Kidney (tissue), 13 donors: ENCODE measurements at regions not wholly inside any gene's neighbourhood (a gene's known extent, or its start where the extent isn't known, plus 50 kb on each side); places are given as distances from the start of the nearest gene placed in this dataset.
"Not testable (repeated sequence)": the region's sequence is repeated elsewhere in the genome, so short reads cannot be mapped to it uniquely, and the experiment has no call there.

Source experiments
- DNase-seq, 5 donors: peaks; one replicate each; pipeline ENCODE4 v3.0.0-alpha.2; 2013 to 2020
- FAIRE-seq: peaks from 2 replicates; lab custom pipeline; 2012; peaks lifted over from hg19 to GRCh38; lab: Jason Lieb, UNC
- H3K27ac ChIP-seq, 2 donors: one replicate each; pipeline ENCODE4 v1.7.0; 2013; ENCODE audit warnings: low read depth in 2 of 2, low read length in 2 of 2, inconsistent platforms in 1 of 2
- H3K27me3 ChIP-seq: one replicate; pipeline ENCODE4 v1.7.1; 2013; ENCODE audit warnings: low read length, inconsistent platforms; ENCODE audit not compliant: control insufficient read depth, insufficient read depth
- H3K36me3 ChIP-seq, 3 donors: one replicate each; pipeline versions ENCODE4 v1.7.0 to v1.7.1; 2013; ENCODE audit warnings: low read length in 3 of 3, control low read depth in 1 of 3, inconsistent platforms in 1 of 3; ENCODE audit not compliant: insufficient read depth in 3 of 3, control insufficient read depth in 2 of 3
- H3K4me1 ChIP-seq, 3 donors: one replicate each; pipeline versions ENCODE4 v1.7.0 to v1.7.1; 2013; ENCODE audit warnings: low read length in 3 of 3, inconsistent platforms in 1 of 3, low read depth in 1 of 3; ENCODE audit not compliant: control insufficient read depth in 2 of 3, insufficient read depth in 2 of 3
- H3K4me3 ChIP-seq, 3 donors: one replicate each; pipeline versions ENCODE4 v1.7.0 to v1.8.1; 2013; ENCODE audit warnings: low read length in 3 of 3, control low read depth in 1 of 3, inconsistent platforms in 1 of 3
- H3K9ac ChIP-seq, 3 donors: one replicate each; pipeline versions ENCODE4 v1.7.0 to v1.7.1; 2013; ENCODE audit warnings: low read length in 3 of 3, control low read depth in 1 of 3, inconsistent platforms in 1 of 3
- H3K9me3 ChIP-seq, 3 donors: one replicate each; pipeline versions ENCODE4 v1.7.0 to v1.7.1; 2013; ENCODE audit warnings: low read length in 3 of 3, control low read depth in 1 of 3, inconsistent platforms in 1 of 3; ENCODE audit not compliant: control insufficient read depth in 2 of 3, insufficient read depth in 1 of 3
- intact Hi-C: fragments of 100-400 bp; cut with DNase I; formaldehyde crosslinking; loops from one replicate; pipeline ENCODE4 v1.11.1; 2022
- TF ChIP-seq, protein P1 (sequence below): IDR thresholded peaks from 3 replicates; pipeline ENCODE4 v1.5.1; 2012; ENCODE audit warnings: mild to moderate bottlenecking, moderate library complexity, borderline replicate concordance; ENCODE audit not compliant: insufficient read depth; ENCODE audit errors: extremely low read depth
- donor health status: control.
- donor health status: control.
- donor health status: control.
- donor health status: control.
- donor health status: control.
- donor health status: DM: yes; HTN: yes; CAD: no.
- donor health status: Normal renal cell carcinoma (clear cell type).

- Histone ChIP-seq H3K27me3 (no peaks in the 10 kb centered on the region), H3K36me3 (no peaks in the 10 kb centered on the region), H3K9me3 (no peaks in the 10 kb centered on the region), H3K4me1 (no peaks in the 10 kb centered on the region), H3K9ac (no peak overlapping the region), H3K4me3 (no peak overlapping the region), H3K27ac (no peak overlapping the region)
- intact Hi-C loops: no loop called here
- DNase-seq (no peak), FAIRE-seq (no peak)
- TF ChIP-seq, protein P1, sequence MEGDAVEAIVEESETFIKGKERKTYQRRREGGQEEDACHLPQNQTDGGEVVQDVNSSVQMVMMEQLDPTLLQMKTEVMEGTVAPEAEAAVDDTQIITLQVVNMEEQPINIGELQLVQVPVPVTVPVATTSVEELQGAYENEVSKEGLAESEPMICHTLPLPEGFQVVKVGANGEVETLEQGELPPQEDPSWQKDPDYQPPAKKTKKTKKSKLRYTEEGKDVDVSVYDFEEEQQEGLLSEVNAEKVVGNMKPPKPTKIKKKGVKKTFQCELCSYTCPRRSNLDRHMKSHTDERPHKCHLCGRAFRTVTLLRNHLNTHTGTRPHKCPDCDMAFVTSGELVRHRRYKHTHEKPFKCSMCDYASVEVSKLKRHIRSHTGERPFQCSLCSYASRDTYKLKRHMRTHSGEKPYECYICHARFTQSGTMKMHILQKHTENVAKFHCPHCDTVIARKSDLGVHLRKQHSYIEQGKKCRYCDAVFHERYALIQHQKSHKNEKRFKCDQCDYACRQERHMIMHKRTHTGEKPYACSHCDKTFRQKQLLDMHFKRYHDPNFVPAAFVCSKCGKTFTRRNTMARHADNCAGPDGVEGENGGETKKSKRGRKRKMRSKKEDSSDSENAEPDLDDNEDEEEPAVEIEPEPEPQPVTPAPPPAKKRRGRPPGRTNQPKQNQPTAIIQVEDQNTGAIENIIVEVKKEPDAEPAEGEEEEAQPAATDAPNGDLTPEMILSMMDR: no peak
Observed at GRCh38 chr3:147333098-147333497, 73.2 kb downstream of the ZIC4 start.

DNA sequence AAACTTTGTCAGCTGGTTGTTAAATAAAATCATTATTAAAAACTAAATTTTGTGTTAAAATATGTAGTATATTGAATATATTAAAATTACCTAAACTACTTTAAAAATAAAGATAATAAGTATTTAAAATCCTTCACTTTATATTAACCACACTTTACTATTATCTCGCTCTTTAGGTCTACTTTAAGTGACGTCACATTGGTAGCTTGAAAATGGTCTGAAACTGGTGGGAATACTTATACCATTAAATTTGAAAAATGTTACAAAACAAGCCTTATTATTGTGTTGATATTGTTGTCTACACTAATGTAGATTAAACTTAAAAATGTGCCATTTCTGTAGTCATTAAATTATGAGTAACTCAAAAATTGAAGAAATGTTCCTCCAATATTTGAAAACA, 77.6 kb downstream of the ZIC4 start:
- no peaks in the 10 kb centered on the region for H3K4me1 ChIP-seq
- intact Hi-C loops: no loop called here
- FAIRE-seq (no peak), DNase-seq (no peak)
- TF ChIP-seq, protein P1: no peak
- no peaks in the 10 kb centered on the region for H3K9me3 ChIP-seq
- no peak overlapping the region for H3K4me3 ChIP-seq
- H3K36me3 ChIP-seq: no peaks in the 10 kb centered on the region
- H3K27me3 ChIP-seq: no peaks in the 10 kb centered on the region
- H3K9ac ChIP-seq: no peak overlapping the region
- H3K27ac ChIP-seq: no peak overlapping the region

DNA sequence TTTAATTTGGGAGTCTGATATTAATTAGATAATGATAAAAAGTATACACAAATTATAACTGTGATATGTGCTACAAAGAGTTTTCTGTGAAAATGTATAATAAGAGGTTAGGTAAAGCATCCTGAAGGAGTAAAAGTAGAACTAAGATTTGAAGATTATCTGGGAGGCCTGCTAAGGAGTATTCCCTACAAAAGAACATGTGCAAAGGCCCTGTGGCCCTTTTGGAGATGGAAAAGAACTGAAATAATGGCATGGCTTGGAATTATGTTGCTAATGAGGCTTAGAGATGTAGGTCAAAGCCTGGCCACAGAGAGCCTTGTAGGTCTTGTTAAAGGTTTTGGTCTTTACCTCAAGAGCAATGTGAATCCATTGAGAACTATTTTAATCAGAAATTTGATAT, 82.0 kb downstream of the ZIC4 start:
- TF ChIP-seq, protein P1: no peak

GRCh38 chr3:147318900-147319299, 87.4 kb downstream of the ZIC4 start:
- no peaks in the 10 kb centered on the region for H3K27me3 ChIP-seq
- intact Hi-C loops: no loop called here
- no peak overlapping the region for H3K27ac ChIP-seq
- no peak overlapping the region for H3K9ac ChIP-seq
- TF ChIP-seq, protein P1: no peak
- H3K9me3 ChIP-seq: no peaks in the 10 kb centered on the region
- no peak overlapping the region for H3K4me3 ChIP-seq
- DNase-seq (no peak), FAIRE-seq (no peak)
- H3K4me1 ChIP-seq: no peaks in the 10 kb centered on the region
- no peaks in the 10 kb centered on the region for H3K36me3 ChIP-seq

More for the DNA sequence above, 82.0 kb downstream of the ZIC4 start:
- no peak overlapping the region for H3K4me3 ChIP-seq
- intact Hi-C loops: no loop called here
- H3K9ac ChIP-seq: no peak overlapping the region
- H3K36me3 ChIP-seq: no peaks in the 10 kb centered on the region
- H3K4me1 ChIP-seq: no peaks in the 10 kb centered on the region
- H3K27ac ChIP-seq: no peak overlapping the region
- no peaks in the 10 kb centered on the region for H3K27me3 ChIP-seq
- H3K9me3 ChIP-seq: no peaks in the 10 kb centered on the region
- no peak for FAIRE-seq
- no peak for DNase-seq

- DNase-seq, FAIRE-seq, H3K9me3 ChIP-seq, intact Hi-C loops, H3K27me3 ChIP-seq, H3K9ac ChIP-seq, H3K36me3 ChIP-seq, H3K4me3 ChIP-seq, H3K27ac ChIP-seq, H3K4me1 ChIP-seq: not testable (repeated sequence)
Observed at GRCh38 chr3:147317080-147317479, 89.3 kb downstream of the ZIC4 start.
